ENCODE measurements at regions not wholly inside any gene's neighbourhood (a gene's known extent, or its start where the extent isn't known, plus 50 kb on each side); places are given as distances from the start of the nearest gene placed in this dataset.

GRCh38 chr1:239874831-239875230 is 216.9 kb upstream of the FMN2 start:
- no peak overlapping the region for H3K27ac ChIP-seq (replicated peaks)
- H3K4me3 ChIP-seq (replicated peaks; ENCODE audit: insufficient read depth, low read length): no peak overlapping the region
- TF ChIP-seq POLR2AphosphoS5 (IDR thresholded peaks at IDR 0.05; ENCODE audit: low read depth) (no peak), GABPA (IDR thresholded peaks at IDR 0.05; ENCODE audit: low read depth) (no peak), SPI1 (IDR thresholded peaks at IDR 0.05; ENCODE audit: borderline replicate concordance, low read depth) (no peak), CTCF (IDR thresholded peaks at IDR 0.05; ENCODE audit: insufficient read depth, low read length) (no peak), REST (IDR thresholded peaks at IDR 0.05; ENCODE audit: insufficient replicate concordance, low read depth) (no peak)
- no peak for DNase-seq (ENCODE audit: low read depth in 1 of 2, low spot score in 1 of 2)
- H3K27me3 ChIP-seq (ENCODE audit: insufficient read depth, poor library complexity, severe bottlenecking): no peaks in the 10 kb centered on the region

GRCh38 chr1:239879321-239880170 is 212.1 kb upstream of the FMN2 start:
- H3K27ac ChIP-seq (replicated peaks): no peak overlapping the region
- no peak for DNase-seq (ENCODE audit: low read depth in 1 of 2, low spot score in 1 of 2)
- H3K27me3 ChIP-seq (ENCODE audit: insufficient read depth, poor library complexity, severe bottlenecking): no peaks in the 10 kb centered on the region
- H3K4me3 ChIP-seq (replicated peaks; ENCODE audit: insufficient read depth, low read length): no peak overlapping the region
- no peak for TF ChIP-seq POLR2AphosphoS5 (IDR thresholded peaks at IDR 0.05; ENCODE audit: low read depth)
- TF ChIP-seq CTCF (IDR thresholded peaks at IDR 0.05; ENCODE audit: insufficient read depth, low read length): no peak
- no peak for TF ChIP-seq GABPA (IDR thresholded peaks at IDR 0.05; ENCODE audit: low read depth)
- TF ChIP-seq SPI1 (IDR thresholded peaks at IDR 0.05; ENCODE audit: borderline replicate concordance, low read depth): no peak
- no peak for TF ChIP-seq REST (IDR thresholded peaks at IDR 0.05; ENCODE audit: insufficient replicate concordance, low read depth)

GRCh38 chr1:239882967-239883366 is 208.7 kb upstream of the FMN2 start:
- H3K27me3 ChIP-seq (ENCODE audit: insufficient read depth, poor library complexity, severe bottlenecking): no peaks in the 10 kb centered on the region
- H3K27ac ChIP-seq (replicated peaks): no peak overlapping the region
- no peak for TF ChIP-seq POLR2AphosphoS5 (IDR thresholded peaks at IDR 0.05; ENCODE audit: low read depth)
- no peak for TF ChIP-seq GABPA (IDR thresholded peaks at IDR 0.05; ENCODE audit: low read depth)
- no peak for TF ChIP-seq SPI1 (IDR thresholded peaks at IDR 0.05; ENCODE audit: borderline replicate concordance, low read depth)
- no peak for TF ChIP-seq REST (IDR thresholded peaks at IDR 0.05; ENCODE audit: insufficient replicate concordance, low read depth)
- TF ChIP-seq CTCF (IDR thresholded peaks at IDR 0.05; ENCODE audit: insufficient read depth, low read length): no peak
- no peak overlapping the region for H3K4me3 ChIP-seq (replicated peaks; ENCODE audit: insufficient read depth, low read length)
- DNase-seq (ENCODE audit: low read depth in 1 of 2, low spot score in 1 of 2): no peak
